Activated CD4-positive, alpha-beta T cell treated with anti-CD3 and anti-CD28 coated beads, Interleukin-2, amount 50 U/mL, for 48 hours (primary cell): ENCODE measurements at regions not wholly inside any gene's neighbourhood (a gene's known extent, or its start where the extent isn't known, plus 50 kb on each side); places are given as distances from the start of the nearest gene placed in this dataset.

Source experiments
- DNase-seq, 2 experiments: peaks; one replicate each; pipeline ENCODE4 v3.0.0-alpha.2; 2020

DNA sequence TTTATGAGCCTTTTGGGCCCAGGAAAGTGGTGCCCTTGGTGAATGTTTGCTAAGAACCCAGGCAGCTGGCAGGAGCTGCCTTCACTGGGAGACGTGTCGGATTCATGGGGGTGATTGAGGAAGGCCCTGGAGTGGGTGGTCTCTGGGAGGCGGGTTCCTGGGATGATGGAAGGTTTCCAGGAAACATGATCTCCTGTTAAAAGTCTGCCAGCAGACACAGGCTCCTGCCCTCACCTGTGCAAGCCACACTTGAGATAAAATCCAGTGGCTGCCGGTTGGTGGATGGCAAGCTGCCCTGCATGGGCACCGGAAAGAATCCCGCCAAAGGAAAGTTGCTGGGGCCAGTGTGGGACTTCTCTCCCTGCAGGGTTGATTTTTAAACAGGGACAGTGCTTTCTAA, 189.0 kb upstream of the CIBAR2 start:
- DNase-seq, result no peak

DNA sequence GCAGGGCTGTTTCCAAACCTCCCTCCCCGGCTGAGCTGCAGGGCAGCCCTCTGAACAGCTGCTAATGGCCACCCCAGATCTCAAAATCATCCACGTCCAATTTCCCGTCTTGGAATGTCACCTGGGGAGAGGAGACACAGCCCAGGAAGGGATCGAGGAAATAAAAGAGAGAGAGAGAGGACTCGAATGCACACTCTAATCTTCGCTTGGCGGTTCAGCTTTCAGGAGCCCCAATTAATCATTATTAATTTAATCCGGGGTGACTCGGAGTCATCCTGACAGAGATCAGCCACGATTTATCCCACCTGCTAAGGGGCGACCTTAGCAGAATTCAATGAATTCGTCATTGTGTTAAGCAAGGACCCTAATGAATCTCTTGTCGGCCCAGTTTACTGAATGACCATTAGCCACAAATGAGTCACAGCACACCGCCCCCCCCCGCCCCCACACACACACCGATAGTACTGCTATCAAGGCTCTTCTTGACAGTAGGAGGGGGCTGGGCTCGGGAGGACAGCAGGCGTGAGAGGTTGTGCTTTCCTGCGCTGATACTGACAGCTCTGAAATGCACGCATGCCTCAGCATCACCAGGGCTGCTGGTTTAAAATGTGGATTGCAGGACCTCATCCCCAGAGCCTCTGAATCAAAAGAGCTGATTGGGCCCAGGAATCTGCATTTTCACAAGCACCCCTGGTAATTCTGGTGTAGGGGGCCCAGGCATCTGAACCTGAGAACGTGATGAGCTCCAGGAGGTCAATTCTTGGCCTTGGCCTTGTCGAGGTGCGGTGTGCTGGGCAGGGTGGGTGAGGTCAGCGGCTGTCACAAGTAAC, 190.0 kb upstream of the CIBAR2 start:
- no peak for DNase-seq

DNA sequence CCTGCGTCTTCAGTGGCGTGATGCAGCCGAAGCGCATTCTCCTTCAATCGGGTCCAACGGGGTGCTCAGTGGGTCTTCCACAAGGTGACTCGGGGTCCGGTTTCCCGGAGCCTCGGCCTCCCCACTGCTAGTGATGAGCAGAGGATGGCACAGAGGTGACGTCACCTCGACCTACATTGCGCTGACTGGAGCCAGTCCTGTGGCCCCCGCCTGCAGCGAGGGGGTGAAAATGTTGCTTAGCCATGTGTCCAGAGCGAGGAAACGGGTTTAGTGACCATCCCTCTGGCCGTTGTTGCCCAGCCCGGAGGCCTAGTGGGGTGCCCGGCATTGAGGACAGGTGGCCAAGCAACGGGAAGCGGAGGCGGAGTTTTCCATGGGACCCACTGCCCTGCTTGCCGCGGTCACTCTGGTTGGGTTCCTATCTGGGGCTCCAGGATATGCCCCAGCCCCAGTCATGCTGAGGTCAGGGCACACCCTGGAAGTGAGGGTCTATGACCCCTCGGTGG, 190.6 kb upstream of the CIBAR2 start:
- no peak for DNase-seq

DNA sequence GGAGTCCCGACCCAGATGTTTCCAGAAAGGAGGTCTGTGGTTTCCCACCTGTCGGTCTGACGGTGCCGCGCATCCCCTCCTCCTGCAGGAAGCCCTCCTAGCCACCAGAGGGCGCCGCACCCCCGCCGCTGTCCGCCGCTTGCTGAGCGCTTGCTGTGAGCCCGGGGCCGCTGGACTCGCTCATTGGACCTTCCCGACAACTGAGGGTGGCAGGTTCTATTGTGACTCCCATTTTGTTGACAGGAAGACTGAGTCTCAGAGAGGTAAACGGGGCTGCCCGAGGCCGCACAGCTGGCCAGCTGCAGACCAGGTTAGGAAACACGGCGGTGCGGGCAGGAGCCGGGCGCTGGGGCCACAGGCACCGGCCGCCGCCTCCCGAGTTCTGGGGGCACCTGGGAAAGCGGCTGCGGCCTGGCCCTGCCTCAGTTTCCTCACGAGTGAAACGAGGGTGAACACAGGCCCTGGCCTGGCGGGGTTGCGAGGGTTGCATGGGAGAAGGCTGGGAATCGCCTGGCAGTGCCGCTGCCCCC, 191.1 kb upstream of the CIBAR2 start:
- peak; percentile 80 to 83 for DNase-seq

DNA sequence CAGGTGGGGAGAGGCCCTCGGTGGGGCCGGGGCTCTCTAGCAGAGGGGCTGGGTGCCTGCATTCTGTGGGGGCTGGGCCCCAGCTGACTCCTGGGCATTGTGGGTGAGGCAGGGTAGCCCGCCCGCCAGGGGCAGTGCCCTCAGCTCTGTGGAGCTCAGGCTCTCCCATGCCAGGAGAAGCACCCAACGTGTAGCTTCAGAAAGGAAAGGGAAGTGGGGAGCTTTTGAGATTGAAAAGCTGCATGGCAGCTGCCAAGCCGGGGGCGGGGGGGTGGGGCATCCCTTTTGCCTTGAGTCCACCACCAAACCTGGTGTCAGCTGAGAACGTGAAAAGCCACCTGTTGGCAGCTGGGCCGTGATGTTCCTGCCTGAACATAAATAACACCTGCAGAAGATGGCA, 192.1 kb upstream of the CIBAR2 start:
- DNase-seq, result no peak

DNA sequence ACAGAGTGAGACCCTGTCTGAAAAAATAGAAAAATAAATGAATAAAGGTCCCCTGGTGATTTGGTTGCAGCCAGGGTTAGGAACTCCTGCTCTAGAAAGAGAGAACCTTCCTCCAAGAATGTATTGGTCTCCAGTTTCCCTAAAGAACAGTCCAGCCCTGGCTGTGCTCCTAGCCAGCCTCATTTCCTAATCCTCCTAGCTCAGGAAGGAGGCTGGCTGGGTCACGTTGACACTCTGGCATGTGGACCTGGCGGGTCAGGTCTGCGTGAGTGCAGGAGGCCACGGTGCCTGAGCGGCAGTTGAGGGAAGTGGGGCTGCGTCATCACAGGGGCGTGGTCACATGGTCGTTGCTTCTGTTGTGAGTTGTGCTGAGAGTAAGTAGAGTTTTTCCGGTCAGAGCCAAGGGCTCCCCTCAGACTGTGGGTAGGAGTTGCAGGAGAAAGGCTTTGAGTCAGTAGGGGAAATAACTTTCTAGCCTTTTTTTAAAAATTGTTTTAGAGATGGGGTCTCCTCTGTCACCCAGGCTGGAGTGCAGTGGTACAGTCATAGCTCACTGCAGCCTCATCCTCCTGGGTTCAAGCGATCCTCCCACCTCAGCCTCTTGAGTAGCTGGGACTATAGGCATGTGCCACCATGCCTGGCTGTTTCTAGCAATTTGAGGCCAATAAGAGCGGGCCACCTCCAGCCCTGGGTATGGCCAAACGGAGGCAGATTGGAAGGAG, 194.0 kb upstream of the CIBAR2 start:
- DNase-seq, result peak; percentile 87 to 90

DNA sequence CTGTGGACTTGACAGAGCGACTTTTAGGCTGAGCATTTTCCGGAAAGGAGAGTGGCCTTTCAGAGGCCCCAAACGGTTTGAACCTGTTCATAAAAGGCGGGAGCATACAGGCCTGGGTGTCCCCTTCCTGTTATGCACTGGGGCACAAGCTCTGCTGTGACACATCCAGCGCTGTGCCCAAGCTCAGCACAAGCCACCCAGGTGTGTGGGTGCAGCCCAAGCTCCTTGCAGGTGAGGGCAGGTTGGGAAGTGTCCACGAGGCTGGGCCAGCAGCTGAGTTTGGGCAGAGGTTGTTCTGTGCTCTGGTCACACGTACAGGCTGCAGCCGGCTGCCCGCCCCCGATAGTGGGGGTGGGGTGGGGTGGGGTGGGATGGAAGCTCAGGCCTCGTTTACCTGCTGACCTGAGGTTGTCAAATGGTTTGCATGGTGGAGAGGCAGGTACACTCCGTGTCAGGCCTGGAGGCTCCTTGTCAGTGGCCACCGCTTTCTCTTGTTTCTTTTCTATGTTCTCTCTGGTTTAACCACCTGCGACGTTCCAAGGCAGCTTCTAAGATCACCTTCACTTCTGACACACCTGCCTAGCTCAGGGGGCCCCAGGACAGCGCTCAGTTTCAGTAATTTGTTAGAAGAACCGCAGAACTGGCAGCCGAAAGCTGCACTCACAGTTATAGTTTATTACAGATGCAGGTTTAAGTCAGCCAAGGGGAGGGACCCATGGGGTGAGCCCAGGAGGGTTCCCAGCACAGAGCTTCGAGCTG, 194.7 kb upstream of the CIBAR2 start:
- DNase-seq, result no peak

DNA sequence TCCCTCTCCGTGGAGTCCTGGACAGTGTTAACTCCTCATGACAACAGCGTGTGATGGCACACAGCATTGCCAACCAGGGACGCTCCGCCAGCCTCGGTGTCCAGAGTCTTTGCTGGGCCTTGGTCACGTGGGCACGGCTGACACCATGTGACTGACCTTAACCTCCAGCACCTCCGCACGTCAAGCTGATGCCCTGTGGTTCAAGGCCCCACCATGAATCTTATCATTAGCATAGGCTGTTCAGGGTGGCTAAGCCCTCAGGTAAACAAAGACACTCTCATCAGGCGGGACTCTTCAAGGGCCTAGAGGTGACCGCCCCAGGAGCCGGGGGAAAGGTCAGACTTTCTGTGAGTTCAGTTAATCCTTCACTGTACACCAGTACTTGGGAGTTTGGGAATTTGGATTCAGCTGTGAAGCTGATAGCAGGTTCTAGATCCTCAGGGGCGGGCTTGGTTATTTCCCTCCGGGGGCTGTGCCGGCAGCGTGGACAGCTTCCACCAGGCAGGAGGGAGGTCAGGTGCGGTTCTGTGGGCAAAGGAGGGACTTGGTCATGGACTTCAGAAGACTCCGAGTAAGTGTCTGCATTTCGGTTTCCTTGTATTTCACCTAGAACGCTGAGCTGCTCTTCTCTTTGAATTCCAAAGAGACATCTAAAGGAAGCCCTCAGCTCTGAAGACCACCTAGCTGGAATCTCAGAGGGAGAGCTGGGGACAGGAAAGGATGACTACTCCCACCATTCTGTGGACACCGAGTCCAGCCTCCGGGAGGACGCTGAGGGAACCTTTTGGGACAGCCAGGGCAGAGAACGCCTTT, 195.5 kb upstream of the CIBAR2 start:
- no peak for DNase-seq

DNA sequence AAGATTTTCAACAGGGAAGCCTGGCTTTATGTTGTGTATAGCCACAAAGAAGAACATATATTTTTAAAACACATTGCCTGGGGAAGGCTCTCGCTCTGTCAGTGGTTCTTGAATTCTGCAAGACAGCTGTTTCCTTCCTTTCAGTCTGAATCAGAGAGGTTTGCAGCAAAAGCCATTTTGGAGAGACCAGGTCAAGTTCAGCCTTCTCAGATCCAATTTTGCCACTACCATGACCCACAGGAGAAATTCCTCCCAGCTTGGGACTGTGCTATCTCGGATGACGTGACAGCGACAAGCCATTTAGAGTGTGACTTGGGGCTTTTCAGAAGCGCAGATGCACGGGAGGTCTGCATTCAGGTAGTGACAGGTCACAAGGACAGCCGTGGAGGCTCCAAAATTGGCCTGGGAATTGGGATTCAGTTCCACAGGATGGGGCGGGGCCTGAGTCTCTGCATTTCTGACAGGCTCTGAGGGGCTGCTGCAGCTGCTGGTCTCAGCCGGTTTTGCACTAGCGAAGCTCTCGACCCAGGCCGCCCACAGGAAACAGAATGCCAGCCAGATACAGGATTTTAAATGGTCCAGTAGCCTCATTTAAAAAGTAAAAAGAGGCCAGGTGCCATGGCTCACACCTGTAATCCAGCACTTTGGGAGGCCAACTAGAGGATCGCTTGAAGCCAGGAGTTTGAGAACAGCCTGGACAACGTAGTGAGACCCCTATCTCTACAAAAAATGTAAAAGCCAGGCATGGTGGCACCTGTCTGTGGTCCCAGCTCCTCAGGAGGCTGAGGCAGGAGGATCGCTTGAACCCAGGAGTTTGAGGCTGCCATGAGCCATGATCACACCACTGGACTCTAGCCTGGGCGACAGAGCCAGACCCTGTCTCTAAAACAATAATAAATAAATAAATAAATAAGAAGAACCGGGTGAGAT, 196.6 kb upstream of the CIBAR2 start:
- DNase-seq, result no peak

DNA sequence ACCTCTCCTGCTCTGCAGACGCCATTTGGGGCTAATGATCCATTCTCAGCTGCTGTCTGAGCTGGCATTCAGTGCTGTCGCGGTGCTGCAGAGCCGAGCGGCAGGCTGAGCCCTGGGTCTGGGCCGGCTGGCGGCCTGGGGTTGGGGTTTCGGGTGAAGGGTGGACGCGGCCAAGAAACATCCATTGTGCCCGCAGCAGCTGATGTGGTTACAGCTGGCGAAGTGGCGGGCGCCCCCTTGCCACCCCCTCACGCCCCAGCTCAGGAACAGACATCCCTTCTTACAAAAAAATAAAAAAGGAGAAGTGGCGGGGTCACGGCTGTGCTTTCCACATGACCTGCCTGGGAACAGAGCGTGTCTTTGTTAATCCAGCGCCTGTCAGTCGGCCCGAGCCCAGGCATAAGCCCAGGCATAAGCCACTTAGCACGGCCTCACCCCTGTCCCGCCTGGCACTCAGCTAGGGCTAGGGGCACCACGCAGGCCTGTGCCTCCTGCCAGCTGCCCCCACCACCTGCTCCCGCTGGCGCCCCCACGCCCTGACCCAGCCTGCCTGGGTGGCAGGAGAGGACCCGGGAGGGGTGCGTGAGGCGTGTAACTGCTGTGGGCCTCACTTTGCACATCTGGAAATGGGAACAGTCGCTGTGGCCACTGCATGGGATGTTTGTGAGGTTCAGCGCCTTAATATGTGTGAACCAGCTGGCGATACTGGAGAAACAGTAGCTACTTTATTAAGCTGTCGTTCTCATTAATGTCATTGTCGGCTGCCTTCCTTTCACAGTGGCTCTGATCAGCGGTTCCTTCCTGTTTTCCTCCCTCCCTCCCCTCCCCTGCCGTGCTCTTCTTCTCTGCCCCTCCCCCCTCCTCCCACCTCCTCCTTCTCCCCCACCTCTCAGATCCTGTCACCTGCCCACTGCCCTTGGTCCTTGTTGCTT, 197.7 kb upstream of the CIBAR2 start:
- no peak for DNase-seq

DNA sequence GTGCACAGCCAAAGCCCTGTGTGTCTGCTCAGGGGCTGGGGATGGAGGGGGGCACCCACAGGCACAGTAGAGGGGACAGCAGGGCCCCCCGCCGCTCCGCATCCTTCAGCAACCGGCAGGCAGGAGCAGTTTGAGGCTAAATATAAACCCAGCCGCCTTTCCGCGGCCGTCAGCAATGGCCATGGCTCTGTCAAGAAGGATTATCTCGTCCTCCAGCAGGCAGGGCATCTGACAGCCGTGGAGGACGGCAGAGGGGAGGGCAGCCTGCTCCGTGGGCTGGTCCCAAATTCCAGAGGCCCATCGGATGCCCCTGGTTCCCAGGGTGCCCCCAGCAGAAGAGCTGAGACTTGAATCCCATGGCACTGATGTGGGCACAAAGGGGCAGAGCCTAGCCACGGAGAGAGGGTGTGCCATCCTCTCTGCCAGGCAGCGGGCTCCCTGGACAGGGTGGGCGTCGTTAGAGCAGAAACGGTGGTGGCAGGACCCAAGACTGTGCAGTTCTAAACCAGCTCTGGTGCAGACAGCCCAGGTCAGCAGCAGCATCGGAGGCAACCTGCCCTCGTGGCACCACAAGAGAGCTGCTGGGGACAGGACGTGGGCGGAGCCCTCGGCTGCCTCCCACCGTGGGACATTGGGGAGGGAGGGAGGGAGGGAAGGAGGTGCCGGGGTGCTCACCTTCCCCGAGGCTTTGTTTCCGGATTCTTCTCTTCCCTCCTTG, 198.8 kb upstream of the CIBAR2 start:
- no peak for DNase-seq

DNA sequence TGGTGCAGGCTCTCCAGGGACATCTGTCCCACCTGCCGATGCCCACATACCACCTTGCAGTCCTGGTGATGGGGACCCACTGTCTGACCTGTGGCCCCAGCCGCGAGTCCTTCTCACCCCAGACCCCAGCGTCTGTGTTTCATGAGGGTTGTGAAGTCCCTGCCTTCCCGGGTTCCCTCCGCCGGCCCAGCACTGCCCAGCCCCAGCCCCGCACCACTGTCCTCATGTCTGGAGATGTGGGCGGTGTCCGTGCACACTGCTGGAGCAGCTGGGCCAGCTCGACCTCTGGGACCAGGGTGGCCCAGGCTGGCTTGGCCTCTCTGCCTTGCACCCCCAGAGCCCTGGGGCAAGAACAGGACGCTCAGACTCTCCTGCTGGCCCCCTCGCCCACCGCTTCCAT, 199.5 kb upstream of the CIBAR2 start:
- DNase-seq, result no peak

DNA sequence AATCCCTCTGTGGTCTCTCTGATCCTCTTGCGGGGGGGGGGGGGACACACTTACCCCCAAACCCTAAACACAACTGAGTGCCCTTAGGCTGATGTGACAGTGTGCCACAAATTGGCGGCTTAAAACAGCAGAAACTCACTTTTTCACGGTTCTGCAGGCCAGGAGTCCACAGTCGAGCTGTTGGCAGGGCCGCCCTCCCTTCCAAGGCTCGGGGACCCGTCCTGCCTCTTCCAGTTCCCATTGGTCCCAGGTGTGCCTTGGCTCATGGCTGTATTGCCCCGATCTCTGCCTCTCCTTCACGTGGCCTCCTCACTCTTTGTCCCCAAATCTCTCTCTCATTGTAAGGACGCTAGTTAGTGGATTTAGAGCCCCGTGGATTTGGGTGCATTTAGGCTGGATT, 199.9 kb upstream of the CIBAR2 start:
- DNase-seq, result no peak

DNA sequence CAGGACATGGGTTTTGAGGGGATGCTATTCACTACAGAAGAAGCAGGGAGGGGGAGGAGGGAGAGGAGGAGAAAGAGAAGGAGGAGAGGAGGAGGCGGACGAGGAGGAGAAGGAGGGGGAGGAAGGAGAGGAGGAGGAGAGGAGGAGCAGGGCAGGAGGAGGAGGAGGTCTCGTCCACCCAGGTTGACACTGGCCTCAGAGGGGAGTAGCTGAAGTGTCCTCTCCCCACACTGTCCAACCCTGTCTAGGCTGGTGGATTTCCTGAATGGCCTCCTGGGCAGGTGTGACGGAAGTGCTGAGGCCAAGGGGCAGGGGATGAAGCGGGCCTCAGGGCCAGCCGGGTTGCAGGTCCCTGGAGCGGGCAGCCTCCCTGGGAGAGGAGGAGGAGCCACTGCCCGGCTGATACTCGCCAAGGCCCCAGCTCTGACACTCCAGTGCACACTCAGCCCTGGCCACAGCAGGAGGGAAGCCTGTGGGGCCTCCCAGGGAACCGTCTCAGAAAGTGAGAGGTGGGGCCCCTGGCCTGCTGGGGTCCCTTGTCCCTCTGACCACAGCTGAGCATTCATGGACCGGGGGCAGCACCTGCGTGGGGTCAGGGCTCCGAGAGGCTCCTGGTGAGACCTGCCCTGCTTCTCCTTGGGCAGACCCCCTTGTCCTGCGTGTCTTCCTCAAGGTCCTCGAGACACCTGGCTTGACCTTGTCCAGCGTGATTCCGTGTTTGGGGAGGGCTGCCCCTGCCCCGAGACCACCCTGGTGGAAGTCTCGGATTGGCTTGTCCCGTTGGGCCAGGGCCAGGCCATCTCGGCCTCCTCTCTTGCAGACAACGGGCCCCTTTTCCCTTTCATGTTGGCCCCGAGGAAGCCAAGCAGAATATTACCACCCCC, 200.6 kb upstream of the CIBAR2 start:
- DNase-seq, result no peak

DNA sequence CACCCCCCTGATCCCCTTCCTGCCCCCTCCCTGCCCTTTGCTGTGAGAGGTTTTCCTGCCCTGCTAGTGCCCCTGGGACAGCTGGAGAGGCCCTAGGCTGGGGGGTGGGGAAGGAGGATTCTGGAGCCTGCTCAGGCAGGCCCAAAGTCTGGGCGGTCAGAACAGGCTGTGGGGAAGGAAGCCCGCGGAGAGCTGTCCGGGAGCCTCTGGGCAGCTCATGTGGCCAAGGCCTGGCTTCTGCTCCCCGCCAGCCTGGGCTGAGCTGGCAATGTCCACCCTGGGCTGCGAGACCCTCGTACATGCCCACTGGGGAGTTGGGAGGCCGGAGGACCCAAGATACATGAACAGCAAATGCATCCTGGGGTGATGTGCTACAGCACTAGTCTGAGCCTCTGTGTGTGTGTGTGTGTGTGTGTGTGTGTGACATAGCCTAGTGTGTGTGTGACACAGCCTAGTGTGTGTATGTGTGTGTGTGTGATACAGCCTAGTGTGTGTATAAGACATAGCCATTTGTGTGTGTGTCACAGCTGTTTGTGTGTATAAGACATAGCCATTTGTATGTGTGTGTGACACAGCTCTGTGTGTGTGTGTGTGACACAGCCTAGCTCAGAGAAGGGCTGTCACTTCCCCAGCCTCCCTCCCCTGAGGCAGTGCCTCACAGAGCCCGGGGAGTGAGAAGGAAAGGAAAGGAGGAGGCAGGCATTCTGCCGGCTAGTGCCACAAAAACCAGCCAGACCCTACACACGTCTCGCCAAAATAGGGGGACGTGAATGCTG, 201.4 kb upstream of the CIBAR2 start:
- DNase-seq, result no peak

DNA sequence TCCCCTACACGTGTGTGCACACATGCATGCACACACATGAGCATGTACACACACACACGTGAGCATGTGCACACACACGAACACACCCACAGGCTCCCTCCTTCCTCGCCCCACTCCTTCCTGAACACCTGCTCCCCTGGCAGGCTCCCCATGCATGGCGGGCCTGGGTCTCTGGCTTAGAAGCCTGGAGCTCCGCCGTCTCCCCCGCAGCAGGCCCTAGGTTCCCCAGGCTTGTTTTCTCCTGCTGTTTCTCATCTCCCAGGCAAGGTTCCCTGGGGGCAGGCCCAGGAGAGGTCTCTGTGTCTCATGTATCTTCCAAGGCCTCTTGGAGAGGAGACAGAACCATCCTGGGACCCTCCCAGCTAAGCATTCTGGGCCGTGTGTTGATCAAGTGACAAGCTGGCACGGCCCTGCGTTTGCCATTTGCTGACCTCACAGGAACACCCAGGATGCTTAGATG, 202.3 kb upstream of the CIBAR2 start:
- DNase-seq, result no peak

DNA sequence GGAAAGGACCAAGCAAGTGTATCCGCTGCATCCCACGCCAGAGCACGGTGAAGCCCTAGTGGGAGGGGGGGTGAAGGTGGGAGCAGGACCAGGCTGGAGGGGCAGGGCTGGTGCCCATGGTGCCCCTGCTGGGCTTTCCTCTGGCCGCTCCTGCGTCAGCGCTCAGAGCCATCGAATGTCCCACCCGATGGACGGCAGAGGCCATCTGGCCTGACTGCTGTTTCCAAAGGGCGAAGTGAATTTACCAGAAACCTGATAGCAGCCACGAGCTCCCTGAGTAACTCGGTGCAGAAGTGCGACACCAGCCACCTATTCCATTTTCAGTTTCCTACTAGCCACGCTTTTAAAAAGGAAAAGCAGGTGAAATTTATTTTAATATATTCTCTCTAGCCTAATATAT, 203.6 kb upstream of the CIBAR2 start:
- no peak for DNase-seq
